Kidney epithelial cell (primary cell): ENCODE measurements at regions not wholly inside any gene's neighbourhood (a gene's known extent, or its start where the extent isn't known, plus 50 kb on each side); places are given as distances from the start of the nearest gene placed in this dataset.

Experiments
- DNase-seq: peaks from one replicate; pipeline ENCODE4 v3.0.0-alpha.2; 2010; ENCODE audit warnings: low read depth
- H3K27me3 ChIP-seq: 2 replicates; pipeline ENCODE4 v1.6.0; 2011; ENCODE audit warnings: low read length; ENCODE audit not compliant: control insufficient read depth, insufficient read depth
- H3K36me3 ChIP-seq: 2 replicates; pipeline ENCODE4 v1.5.1; 2011; ENCODE audit warnings: low read length; ENCODE audit not compliant: control insufficient read depth, insufficient read depth
- H3K4me3 ChIP-seq: 2 replicates; pipeline ENCODE4 v1.5.1; 2011; ENCODE audit warnings: low read depth, mild to moderate bottlenecking, control low read depth, low read length
- CTCF ChIP-seq: IDR thresholded peaks from 2 replicates; pipeline ENCODE4 v1.5.1; 2011; ENCODE audit warnings: mild to moderate bottlenecking, moderate library complexity, low read length, control low read depth, inconsistent platforms; ENCODE audit not compliant: insufficient read depth, poor library complexity, severe bottlenecking

GRCh38 chr6:110552901-110553641 lies 76.7 kb upstream of the SLC22A16 start:
- Histone ChIP-seq H3K27me3 (no peaks in the 10 kb centered on the region), H3K4me3 (no peak overlapping the region), H3K36me3 (no peaks in the 10 kb centered on the region)
- DNase-seq = no peak
- TF ChIP-seq CTCF = no peak

- no peak for DNase-seq
- Histone ChIP-seq H3K4me3 (no peak overlapping the region), H3K36me3 (no peaks in the 10 kb centered on the region), H3K27me3 (no peaks in the 10 kb centered on the region)
- no peak for TF ChIP-seq CTCF
Observed at GRCh38 chr6:110552076-110552475, 75.7 kb upstream of the SLC22A16 start.

- Histone ChIP-seq H3K4me3 (no peak overlapping the region), H3K27me3 (no peaks in the 10 kb centered on the region), H3K36me3 (no peaks in the 10 kb centered on the region)
- TF ChIP-seq CTCF = no peak
- no peak for DNase-seq
Observed at GRCh38 chr6:110551088-110551487, 74.7 kb upstream of the SLC22A16 start.

- TF ChIP-seq CTCF = no peak
- no peak overlapping the region for H3K4me3 ChIP-seq
- H3K36me3 ChIP-seq = no peaks in the 10 kb centered on the region
Observed at GRCh38 chr6:110550353-110550752, 73.9 kb upstream of the SLC22A16 start.

GRCh38 chr6:110549277-110549676 lies 72.9 kb upstream of the SLC22A16 start:
- no peak for TF ChIP-seq CTCF
- H3K27me3 ChIP-seq = no peaks in the 10 kb centered on the region
- no peaks in the 10 kb centered on the region for H3K36me3 ChIP-seq
- H3K4me3 ChIP-seq = no peak overlapping the region
- no peak for DNase-seq

More at GRCh38 chr6:110550353-110550752, 73.9 kb upstream of the SLC22A16 start:
- DNase-seq = no peak
- no peaks in the 10 kb centered on the region for H3K27me3 ChIP-seq
